ENCODE measurements at regions not wholly inside any gene's neighbourhood (a gene's known extent, or its start where the extent isn't known, plus 50 kb on each side); places are given as distances from the start of the nearest gene placed in this dataset.

- Histone ChIP-seq H3K4me3 (no peak overlapping the region), H3K27me3 (ENCODE audit: insufficient read depth) (no peaks in the 10 kb centered on the region), H3F3A (replicated peaks; ENCODE audit: low read depth) (no peaks in the 10 kb centered on the region), H3K4me1 (ENCODE audit: insufficient read depth) (peaks cover 7% of the 10 kb centered on the region; the same call in 1 of the 2 replicates), H4K20me1 (replicated peaks; ENCODE audit: insufficient read depth) (no peaks in the 10 kb centered on the region), H2AFZ (no peak overlapping the region), H3K4me2 (no peak overlapping the region), H3K9me2 (ENCODE audit: insufficient read depth) (no peaks in the 10 kb centered on the region; the same call in 1 of the 2 replicates), H3K27ac (ENCODE audit: low read depth) (no peak overlapping the region), H3K36me3 (ENCODE audit: insufficient read depth) (no peaks in the 10 kb centered on the region), H3K79me2 (replicated peaks; ENCODE audit: insufficient read depth) (no peaks in the 10 kb centered on the region)
- ATAC-seq: no peak
- Mint-ChIP-seq H3K4me1 (peaks cover 11% of the 10 kb centered on the region; the same call in 2 of the 3 replicates), H3K9me3 (peaks cover 3% of the 10 kb centered on the region; the same call in 1 of the 3 replicates), H3K27ac (no peak overlapping the region), H3K36me3 (ENCODE audit: low read depth) (peaks cover 5% of the 10 kb centered on the region; the same call in 2 of the 3 replicates), H3K27me3 (ENCODE audit: insufficient read depth, low read depth, poor library complexity) (no peaks in the 10 kb centered on the region), H3K4me3 (no peak overlapping the region)
- TF ChIP-seq EZH2phosphoT487 (IDR thresholded peaks at IDR 0.05; ENCODE audit: unreplicated experiment) (no peak), JUNB (IDR thresholded peaks at IDR 0.05; ENCODE audit: unreplicated experiment) (no peak), ZNF331 (CRISPR knock-in tag; IDR thresholded peaks at IDR 0.05; ENCODE audit: low read depth) (no peak), EZH2 (IDR thresholded peaks at IDR 0.05; ENCODE audit: low read depth, unreplicated experiment) (no peak), ZNF462 (CRISPR knock-in tag; IDR thresholded peaks at IDR 0.05) (no peak), ZNF114 (CRISPR knock-in tag; IDR thresholded peaks at IDR 0.05) (no peak), CREB1 (CRISPR knock-in tag; IDR thresholded peaks at IDR 0.05; ENCODE audit: low read depth) (no peak), STAT1 (IDR thresholded peaks at IDR 0.05; ENCODE audit: unreplicated experiment) (no peak)
- TF ChIP-seq, protein P1, sequence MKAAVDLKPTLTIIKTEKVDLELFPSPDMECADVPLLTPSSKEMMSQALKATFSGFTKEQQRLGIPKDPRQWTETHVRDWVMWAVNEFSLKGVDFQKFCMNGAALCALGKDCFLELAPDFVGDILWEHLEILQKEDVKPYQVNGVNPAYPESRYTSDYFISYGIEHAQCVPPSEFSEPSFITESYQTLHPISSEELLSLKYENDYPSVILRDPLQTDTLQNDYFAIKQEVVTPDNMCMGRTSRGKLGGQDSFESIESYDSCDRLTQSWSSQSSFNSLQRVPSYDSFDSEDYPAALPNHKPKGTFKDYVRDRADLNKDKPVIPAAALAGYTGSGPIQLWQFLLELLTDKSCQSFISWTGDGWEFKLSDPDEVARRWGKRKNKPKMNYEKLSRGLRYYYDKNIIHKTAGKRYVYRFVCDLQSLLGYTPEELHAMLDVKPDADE (IDR thresholded peaks at IDR 0.05): no peak
- TF ChIP-seq, protein P2, sequence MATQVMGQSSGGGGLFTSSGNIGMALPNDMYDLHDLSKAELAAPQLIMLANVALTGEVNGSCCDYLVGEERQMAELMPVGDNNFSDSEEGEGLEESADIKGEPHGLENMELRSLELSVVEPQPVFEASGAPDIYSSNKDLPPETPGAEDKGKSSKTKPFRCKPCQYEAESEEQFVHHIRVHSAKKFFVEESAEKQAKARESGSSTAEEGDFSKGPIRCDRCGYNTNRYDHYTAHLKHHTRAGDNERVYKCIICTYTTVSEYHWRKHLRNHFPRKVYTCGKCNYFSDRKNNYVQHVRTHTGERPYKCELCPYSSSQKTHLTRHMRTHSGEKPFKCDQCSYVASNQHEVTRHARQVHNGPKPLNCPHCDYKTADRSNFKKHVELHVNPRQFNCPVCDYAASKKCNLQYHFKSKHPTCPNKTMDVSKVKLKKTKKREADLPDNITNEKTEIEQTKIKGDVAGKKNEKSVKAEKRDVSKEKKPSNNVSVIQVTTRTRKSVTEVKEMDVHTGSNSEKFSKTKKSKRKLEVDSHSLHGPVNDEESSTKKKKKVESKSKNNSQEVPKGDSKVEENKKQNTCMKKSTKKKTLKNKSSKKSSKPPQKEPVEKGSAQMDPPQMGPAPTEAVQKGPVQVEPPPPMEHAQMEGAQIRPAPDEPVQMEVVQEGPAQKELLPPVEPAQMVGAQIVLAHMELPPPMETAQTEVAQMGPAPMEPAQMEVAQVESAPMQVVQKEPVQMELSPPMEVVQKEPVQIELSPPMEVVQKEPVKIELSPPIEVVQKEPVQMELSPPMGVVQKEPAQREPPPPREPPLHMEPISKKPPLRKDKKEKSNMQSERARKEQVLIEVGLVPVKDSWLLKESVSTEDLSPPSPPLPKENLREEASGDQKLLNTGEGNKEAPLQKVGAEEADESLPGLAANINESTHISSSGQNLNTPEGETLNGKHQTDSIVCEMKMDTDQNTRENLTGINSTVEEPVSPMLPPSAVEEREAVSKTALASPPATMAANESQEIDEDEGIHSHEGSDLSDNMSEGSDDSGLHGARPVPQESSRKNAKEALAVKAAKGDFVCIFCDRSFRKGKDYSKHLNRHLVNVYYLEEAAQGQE (IDR thresholded peaks at IDR 0.05; ENCODE audit: unreplicated experiment): no peak
- DNase-seq (ENCODE audit: low spot score): no peak
These were observed 172.8 kb downstream of the PDHA2 start for GRCh38 chr4:96012687-96013086.

Measured in GM23338 (cell line).